Right renal cortex interstitium (tissue), 3 donors: ENCODE measurements at regions not wholly inside any gene's neighbourhood (a gene's known extent, or its start where the extent isn't known, plus 50 kb on each side); places are given as distances from the start of the nearest gene placed in this dataset.

Experiments
- DNase-seq, 3 donors: peaks; one replicate each; pipeline ENCODE4 v3.0.0-alpha.2; 2013; ENCODE audit warnings: low read depth in 3 of 3, low spot score in 2 of 3

- no peak for DNase-seq
Observed at GRCh38 chr3:132267391-132267993, 49.7 kb upstream of the ACP3 start.
